Stimulated activated CD4-positive, alpha-beta T cell treated with anti-CD3 and anti-CD28 coated beads, Interleukin-15, amount 100 ng/mL, for 1 hour (primary cell): ENCODE measurements at regions not wholly inside any gene's neighbourhood (a gene's known extent, or its start where the extent isn't known, plus 50 kb on each side); places are given as distances from the start of the nearest gene placed in this dataset.

Source experiments
- DNase-seq, 2 donors: peaks; one replicate each; pipeline ENCODE4 v3.0.0-alpha.2; 2020; ENCODE audit warnings: low read depth in 1 of 2, low spot score in 1 of 2

DNA sequence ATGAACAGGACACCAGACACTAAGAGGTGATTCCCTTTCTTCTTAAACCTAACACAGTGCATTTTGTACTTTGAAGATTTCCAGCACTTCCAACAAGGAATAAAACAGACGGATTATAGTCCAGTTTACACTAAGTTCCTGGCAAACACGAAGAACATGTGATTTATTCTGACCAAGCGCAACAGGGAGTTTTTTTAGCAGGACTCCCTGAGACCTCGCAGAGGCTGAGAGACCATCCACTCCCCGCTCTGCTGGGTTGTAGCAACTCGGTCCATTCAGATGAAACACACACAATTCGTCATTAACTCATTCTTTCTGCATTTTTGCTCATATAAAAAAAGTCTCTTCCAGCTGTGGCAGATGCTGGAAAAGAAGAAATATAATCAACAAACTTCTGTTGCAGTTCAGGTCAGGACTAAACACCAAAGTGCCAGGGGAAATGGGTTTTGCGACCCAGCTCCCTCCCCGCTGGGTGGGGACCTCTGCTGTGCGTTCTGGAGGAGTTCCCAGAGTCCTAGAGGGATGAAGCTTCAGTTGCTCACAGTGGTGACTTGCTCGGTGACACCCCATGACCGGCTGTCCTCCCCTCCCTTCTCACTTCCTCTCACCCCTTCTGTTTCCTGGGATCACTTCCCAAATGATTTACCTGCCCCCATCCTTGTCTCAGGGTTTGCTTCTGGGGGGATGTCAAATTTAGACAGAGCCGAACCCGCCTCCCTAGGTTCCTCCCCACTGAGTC lies 52.5 kb downstream of the KCNF1 start:
- no peak for DNase-seq

DNA sequence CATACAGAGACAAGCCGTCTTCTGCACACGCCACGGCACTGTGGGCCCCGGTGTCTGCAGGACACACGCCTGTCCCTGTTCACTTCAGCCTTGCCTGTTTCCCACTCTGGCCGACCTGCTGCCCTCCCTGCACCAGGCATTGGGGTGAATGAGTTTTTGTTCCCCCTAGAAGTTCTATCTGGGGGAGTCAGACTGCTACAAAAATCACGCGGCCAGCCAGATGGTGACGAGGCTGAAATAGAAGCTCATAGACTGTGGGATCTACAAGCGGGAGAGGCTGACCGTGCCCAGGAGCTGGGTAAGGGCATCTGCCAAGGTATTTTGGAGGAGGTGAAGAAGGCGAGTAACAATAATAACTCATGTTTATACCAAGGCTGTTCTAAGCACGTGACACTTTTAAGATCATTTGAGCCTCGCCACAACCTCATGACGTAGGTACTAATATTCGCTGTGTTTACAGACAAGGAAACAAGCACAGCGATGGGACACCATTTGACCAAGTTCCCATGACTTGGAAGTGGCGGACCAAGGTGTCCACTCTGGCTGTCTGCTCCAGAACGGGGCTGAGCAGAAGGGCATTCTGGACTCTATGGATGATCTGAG lies 53.6 kb downstream of the KCNF1 start:
- no peak for DNase-seq

DNA sequence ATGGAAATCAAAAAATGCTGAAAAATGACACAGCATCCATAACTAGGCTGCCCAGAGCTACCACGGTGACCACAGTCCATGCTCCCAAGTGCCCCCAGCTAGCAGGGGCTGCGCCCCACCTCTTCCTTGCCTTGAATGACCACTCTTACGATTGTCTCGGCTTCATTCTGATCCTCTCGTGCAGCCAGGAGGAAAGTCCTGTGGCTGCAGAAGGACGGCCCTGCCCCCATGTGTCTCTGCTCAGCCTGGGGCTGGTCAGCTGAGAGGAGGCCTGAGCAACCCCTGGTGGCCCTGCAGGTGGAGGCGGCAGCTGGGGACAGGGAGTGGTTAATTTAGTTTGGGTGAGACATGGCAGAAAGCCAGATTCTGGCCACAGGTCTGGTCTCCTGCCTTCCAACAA lies 54.3 kb downstream of the KCNF1 start:
- DNase-seq: no peak

DNA sequence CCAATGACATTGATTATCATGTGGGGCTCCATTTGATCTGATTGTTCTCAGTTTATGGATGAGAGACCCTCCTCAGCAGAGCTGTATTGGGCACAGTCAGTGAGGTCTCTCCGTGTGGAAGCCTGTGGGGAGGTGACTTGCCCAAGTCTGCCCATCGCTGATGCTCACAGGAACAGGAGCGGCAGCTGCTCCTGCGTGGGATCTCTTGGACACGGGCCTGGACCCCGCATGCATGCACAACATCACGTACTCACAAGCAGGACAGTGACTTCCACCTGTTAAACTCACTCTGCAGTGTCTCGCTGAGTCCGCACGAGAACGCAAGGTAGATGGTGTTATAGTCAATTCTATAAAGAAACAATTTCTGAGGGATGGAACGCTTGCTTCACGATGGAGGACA lies 55.0 kb downstream of the KCNF1 start:
- DNase-seq: no peak

DNA sequence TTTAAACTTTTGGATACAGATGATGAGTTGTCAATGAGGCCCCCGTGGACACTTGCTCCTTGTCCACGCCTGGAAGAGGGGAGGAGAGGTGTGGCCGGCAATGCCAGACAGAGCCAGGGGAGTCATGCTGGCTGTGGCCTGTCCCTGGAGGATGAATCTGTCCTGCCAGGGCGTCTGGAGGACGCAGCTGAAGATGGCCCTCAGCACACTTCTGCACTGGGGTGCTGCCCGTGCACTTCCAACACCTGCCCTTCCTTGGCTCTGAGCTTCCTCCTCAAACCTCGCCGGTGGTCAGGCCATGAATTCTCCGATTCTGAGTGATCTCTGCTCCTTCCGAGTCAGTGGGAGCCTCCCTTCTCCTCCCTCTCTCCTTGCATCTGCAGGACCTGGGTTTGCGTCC lies 56.4 kb downstream of the KCNF1 start:
- no peak for DNase-seq

DNA sequence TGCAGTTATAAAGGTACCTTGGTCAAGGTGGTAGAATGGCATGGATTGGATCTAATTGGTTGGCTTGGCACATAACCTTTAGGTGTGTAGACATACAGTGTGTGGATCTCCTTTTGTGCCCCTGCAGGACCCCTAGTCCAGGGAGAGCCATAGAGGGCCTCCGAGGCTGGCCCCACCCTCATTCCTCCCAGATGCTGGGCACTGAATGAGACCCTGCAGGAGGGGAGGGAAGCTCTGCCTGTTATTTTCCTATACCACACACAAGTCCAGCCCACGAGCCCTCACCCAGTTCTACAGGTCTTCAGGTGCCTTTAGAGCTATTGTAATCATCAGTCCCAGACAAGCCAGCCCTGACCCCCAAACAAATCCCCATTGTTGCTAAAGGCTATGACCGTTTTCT lies 58.9 kb downstream of the KCNF1 start:
- DNase-seq: no peak

DNA sequence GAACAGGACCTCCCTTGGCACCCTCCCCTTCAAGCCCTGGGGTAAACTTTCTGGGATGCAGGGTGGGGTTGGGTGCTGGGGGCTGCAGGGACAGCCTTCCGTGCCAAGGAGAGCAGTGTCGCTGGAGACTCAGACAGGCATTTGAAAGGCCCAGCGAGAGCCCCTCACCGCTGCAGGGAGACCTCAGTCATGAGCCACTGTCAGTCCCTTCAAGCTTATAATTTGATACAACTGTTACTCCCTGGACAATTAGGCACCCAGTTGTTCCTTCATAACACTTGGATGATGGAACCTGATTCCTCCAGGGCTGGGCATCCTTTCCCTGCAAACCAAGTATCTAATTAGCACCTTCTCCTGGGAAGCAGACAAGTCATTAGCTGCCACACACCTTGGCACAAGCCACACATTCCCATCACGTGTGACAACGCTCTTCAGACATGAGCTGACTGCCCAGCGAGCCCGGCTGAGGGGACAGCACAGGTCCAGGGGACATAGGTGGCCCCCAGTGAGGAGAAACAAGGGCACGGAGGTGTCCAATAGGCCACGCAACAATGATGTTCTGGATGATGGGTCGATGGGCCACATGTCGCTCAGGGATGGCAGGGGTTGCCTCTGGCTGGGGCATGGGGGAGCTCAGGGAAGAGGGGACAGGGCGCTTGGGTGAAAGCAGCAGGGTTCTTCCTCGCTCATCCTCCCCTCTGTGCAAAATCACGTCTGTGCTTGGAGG lies 59.6 kb downstream of the KCNF1 start:
- DNase-seq: no peak

DNA sequence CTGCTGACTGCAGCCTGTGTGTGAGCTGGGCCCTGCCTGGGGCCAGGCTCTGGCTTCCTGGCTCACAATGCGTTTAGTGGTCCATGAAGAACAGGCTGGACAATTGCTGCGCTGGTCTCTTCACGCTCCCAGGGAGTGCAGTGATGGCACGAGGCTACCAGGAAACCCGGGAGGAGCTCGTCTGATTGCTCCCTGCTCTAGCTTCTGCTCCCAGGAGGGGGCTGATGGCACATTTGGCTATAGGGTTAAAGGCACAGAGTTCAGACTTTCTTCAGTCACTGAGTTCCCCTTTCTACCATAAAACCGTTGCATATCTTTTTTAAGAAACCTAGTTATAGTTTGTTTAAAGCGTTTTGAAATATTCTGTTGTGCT lies 60.1 kb downstream of the KCNF1 start:
- DNase-seq: no peak

DNA sequence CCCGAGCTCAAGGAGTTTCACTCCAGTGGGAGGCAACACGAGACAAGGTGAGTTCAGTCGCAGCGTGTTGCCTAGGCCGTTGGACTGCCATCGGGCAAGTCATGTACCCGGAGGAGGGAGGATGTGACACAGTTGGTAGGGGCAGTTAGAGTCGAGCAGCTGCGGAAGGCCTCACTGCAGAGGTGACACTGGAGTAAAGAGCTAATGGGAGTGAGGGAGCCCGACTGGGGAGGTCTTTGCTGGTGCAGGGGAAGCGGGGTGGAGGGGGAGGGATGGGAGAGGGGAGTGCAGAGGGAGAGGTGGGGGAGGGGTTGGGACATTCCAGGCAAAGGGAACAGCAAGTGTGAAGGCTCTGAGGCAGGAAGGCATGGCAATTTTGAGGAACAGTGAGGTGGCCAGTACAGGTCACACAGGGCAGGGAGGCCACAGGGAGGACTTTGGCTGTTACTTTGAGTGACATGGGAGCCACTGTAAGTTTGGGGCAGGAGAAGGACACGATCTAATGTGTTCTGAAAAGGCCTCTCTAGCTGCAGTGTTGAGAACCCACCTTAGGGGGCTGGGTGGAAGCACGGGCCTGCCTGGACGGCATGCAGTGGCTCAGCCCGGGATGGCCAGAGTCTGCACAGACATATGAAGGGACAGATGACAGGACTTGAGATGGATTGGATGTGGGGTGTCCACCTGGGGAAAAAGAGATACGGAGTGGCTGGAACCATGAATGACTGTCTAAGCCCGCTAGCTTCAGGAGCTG lies 61.1 kb downstream of the KCNF1 start:
- DNase-seq: no peak

DNA sequence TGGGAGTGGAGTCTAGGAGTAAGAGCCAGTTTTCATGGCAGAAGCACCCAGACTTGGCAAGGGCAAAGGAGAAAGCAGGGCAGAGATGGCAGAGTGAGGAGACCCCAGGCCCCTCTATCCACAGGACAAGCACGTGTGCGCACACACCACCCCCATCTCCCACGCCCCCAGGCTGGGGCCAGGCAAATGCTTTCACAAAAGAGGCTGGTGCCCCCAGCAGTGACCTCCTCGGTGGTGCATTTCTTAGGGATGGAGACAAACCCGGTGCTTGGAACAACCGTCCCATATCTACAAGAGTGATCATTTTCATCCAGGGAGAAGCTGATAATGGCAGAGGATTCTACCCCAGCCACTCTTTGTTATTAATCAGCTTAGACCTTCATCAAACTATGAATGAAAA lies 62.0 kb downstream of the KCNF1 start:
- DNase-seq: no peak

DNA sequence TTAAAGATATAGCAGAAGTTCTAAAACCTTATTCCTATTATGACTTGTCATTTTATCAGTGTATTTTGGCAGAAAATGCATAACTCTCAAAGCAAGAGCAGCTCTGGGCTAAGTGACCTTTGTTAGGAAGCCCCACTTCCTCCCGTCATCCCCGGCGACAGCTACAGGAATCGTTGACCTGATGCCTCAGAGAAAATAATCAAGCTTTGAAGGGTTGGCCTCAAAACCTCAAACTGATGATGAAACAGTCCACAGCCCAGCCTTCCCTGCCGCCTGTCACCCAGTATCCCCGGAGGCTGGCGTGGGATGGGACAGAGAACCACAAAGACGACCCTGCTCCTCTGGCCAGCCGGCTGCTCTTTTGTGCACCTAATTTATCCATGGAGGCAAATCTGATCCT lies 65.3 kb downstream of the KCNF1 start:
- DNase-seq: no peak

DNA sequence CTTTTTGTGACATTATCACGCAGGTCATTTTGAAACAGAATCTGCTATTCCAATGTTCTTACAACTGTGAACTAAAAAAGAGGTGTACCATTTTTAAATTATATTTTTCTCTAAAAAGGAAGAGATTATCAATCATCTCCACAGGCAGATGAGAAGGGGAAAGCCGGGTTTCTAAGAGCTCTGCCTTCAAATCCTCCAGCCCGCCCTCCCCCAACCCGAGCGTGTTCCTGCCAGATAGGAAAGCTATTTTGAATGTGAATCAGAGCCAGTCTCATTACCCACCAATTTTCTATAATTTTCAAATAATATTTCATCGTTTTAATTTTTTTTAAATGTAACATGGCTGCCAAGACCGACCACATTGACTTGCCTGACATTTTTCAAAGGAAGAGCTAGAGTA lies 65.9 kb downstream of the KCNF1 start:
- no peak for DNase-seq

DNA sequence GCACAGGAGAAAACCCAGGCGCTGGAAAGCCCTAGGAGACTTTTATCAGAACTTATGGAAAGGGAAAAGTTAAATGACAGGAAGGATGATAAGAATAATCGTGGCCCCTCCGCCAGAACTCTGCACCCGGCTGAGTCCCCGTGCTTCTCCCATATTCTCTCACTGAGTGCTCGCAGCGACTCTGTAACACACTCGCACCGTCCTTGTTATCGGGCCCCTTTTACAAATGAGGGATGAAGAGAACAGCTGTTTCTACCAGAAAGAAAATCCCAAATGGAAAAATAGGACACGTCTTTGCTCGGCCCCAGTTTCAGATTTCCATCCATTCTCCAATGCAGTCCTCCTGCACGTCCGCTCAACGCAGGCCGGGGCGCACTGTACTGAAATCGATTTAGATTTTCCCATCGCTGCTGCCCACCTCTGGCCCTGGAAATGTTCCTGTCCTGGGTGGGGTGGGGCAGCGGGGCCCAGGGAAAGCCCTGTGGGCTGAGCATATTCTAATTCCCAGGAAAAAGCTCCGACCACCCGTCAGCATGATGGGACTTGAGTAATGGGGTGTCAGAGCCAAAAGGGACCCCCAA lies 66.4 kb downstream of the KCNF1 start:
- DNase-seq: no peak

DNA sequence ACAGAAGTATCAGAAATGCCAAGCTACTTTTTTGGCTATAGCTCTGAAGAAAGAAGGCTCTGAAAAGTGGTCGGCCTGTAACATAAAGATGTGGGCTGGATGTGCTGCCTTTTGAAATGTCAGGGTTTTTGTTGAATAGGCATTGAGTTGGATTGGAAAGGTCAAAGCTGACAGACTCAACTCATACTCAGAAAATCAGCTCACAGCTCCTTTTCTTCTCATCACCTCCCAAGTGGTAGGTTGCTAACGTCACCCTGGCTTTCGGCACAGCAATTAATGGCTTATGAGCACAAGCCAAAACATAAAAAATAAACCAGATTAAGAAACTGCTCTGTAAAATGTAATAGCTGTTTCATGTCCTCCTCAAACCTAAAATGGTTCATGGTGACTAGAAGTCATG lies 68.3 kb downstream of the KCNF1 start:
- no peak for DNase-seq

DNA sequence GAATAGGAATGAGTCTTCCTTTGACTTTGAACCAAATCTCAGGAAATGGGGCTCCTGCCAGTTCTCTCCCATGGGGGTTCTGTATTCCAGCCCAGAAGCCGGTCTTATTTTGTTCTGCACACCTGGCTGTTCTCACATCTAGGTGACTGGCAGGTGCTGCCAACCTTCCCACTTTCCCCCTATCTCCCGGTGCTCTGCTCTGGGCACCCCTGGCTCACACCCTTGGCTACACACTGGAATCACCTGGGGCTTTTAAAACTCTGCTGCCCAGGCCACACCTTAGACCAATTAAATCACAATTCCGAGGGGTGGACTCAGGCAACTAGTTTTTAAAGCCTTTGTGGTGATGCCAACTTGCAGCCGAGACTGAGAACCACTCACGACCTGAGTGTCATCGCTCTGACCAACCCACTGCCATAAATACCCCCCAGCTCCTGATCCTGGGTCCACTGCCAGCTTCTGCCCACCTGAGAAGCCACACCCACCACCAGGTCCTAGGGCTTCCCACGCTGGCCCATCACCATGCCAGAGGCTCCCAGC lies 69.2 kb downstream of the KCNF1 start:
- DNase-seq: no peak

DNA sequence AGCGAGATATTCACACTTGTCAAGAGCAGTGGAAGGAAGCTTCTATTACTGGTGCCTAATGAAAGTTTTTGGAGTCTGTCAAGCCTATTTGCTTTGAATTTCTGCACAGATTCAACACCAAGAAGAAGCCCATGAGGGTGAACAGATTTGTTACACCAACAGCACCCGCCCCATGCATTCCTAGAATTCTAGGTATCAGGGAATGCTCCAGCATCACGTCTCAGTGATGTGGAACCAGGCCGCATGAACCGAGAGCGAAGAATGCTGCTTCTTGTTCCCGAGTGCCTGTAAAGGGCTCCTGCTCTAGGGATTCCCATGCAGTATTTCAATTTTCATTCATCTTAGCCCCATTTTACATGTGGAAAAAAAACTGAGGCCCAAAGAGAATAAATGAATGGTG lies 69.7 kb downstream of the KCNF1 start:
- DNase-seq: no peak

DNA sequence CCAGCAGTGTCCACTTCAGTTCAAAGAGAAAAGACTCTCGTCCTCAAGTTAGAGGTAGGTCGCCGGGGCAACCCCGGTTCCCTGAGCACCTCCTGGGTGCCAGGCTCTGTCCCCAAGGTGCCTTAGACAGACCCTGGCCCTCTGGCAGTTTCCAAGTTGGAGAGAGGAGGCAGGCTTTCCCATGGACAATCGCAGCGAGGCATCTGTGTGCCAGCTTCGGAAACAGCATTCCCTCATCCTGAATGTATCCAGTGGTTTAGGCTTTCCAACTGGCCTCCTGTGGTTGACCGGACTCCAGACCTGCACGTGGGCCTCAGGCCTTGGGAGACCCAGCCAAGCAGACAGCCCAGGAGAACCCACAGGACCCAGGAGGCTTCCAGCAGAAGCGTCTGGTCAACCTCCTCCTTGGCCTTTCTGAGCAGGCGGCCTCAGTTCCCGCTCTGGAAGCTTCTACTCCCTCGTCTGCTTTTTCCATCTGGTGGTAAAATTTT lies 70.3 kb downstream of the KCNF1 start:
- no peak for DNase-seq

DNA sequence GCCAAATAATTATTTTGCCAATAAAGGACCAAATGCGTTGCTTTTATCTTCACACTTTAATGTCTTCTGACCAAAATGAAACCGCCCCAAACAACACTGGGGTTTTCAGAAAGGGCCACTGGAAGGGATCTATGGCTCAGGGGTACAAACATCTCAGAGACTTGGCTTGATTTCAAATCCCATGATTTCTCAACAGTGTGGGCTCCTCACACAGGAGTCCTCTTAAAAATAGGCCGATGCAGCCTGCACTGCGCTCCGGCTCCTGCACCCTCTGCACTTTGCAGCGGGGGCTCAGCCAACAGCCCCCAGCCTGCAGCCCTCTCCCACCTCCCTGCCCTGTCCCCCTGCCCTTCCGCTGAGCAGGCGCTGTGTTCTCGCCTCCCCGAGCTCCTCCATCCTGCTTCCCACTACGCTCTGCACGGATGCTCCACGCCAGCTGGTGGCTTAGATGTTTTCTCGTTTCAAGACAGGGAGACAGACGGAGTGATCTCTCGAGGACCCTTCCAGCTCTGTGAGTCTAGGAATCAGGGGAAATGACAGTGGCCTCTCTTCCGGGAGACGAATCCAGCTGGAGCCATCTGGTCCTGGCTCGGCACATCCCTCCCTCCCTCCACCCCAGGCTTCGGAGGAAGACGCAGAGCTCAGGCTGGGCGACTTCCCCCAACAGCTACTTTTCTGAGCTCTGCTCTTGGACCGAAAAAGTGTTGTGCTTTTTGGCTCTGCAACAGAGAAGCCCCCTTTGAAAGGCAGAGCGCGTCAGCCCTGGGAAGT lies 71.4 kb downstream of the KCNF1 start:
- DNase-seq: no peak

DNA sequence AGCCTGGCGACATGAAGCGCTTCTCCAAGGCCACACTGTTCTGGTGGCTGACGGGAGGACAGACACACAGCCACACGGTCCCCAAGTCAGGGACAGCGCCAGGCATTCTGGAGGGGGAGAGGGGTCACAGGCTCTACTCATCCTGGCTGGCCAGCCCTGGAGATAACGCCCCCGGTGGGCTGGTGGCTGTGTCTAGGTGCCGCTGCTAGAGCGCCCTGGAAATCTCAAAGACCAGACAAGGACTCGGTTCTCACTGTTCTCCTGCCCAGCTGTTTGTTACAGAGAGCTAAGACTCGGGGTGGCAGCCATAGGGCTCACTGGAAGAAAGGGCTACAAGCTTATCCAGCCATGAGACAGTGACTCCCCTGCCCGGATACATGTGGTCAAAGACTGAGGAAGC lies 72.0 kb downstream of the KCNF1 start:
- no peak for DNase-seq

DNA sequence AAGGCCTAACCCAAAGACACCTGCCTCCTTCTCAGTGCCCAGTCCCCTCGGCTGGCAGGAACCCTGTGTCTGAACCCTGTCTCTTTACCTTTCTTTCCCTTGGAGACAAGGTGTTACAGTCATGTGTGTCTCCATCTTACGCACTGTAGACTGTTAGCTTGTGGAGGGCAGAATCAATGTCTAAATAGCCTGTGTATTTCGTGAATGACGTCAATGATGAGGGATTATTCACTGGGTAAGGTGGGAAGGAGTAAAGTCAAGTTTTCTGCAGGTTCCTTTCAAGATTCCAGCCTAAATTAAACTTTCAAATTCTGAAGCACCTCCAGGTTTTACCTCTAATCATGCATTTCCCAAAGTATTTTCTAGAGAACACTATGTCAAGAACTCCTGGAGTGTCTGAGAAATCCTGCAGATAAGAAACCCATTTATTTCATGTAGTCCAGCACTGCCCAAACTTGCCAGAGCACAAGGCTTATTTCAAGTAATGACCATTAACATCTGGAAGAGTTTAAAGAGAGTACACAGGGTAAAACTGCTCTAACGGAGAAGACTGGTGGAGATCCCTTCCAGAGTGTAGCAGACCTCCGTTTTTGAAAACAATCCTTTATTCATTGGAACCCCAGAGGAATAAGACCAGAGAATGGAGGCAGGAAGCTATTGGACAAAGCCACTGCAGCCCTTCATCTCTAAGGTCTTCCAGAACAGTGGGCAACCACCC lies 72.8 kb downstream of the KCNF1 start:
- DNase-seq: no peak
